ENCODE measurements at regions not wholly inside any gene's neighbourhood (a gene's known extent, or its start where the extent isn't known, plus 50 kb on each side); places are given as distances from the start of the nearest gene placed in this dataset.

GRCh38 chr5:96035796-96036195 lies 74.1 kb upstream of the ELL2 start:
- no peak for DNase-seq (ENCODE audit: extremely low spot score)
- WGBS, result 96% methylated on average over 3 of the region's 3 CpGs
- Histone ChIP-seq H3K27ac (ENCODE audit: low read depth) (no peak overlapping the region), H3K4me1 (ENCODE audit: insufficient read depth) (no peaks in the 10 kb centered on the region), H3K4me3 (ENCODE audit: low read depth, low read length) (no peak overlapping the region), H3K36me3 (ENCODE audit: insufficient read depth) (no peaks in the 10 kb centered on the region)

GRCh38 chr5:96033116-96033515 lies 71.5 kb upstream of the ELL2 start:
- Histone ChIP-seq H3K36me3 (ENCODE audit: insufficient read depth) (no peaks in the 10 kb centered on the region), H3K4me1 (ENCODE audit: insufficient read depth) (no peaks in the 10 kb centered on the region), H3K4me3 (ENCODE audit: low read depth, low read length) (no peak overlapping the region), H3K27ac (ENCODE audit: low read depth) (no peak overlapping the region)
- 72% methylated on average over 1 of the region's 1 CpG for WGBS
- no peak for DNase-seq (ENCODE audit: extremely low spot score)

GRCh38 chr5:96031811-96032261 lies 70.2 kb upstream of the ELL2 start:
- no peak overlapping the region for H3K27ac ChIP-seq (ENCODE audit: low read depth)
- no peaks in the 10 kb centered on the region for H3K36me3 ChIP-seq (ENCODE audit: insufficient read depth)
- H3K4me3 ChIP-seq (ENCODE audit: low read depth, low read length), result no peak overlapping the region
- WGBS, result 100% methylated on average over 1 of the region's 1 CpG
- no peaks in the 10 kb centered on the region for H3K4me1 ChIP-seq (ENCODE audit: insufficient read depth)
- no peak for DNase-seq (ENCODE audit: extremely low spot score)

GRCh38 chr5:96031180-96031579 lies 69.5 kb upstream of the ELL2 start:
- H3K36me3 ChIP-seq (ENCODE audit: insufficient read depth), result no peaks in the 10 kb centered on the region
- H3K4me1 ChIP-seq (ENCODE audit: insufficient read depth), result no peaks in the 10 kb centered on the region
- DNase-seq (ENCODE audit: extremely low spot score), result no peak
- 85% methylated on average over 2 of the region's 2 CpGs for WGBS
- no peak overlapping the region for H3K4me3 ChIP-seq (ENCODE audit: low read depth, low read length)
- no peak overlapping the region for H3K27ac ChIP-seq (ENCODE audit: low read depth)

GRCh38 chr5:96026406-96027041 lies 64.9 kb upstream of the ELL2 start:
- Histone ChIP-seq H3K4me3 (ENCODE audit: low read depth, low read length) (no peak overlapping the region), H3K4me1 (ENCODE audit: insufficient read depth) (no peaks in the 10 kb centered on the region), H3K27ac (ENCODE audit: low read depth) (no peak overlapping the region), H3K36me3 (ENCODE audit: insufficient read depth) (no peaks in the 10 kb centered on the region)
- 58% methylated on average over 2 of the region's 2 CpGs for WGBS
- DNase-seq (ENCODE audit: extremely low spot score), result no peak

GRCh38 chr5:96024683-96025475 lies 63.2 kb upstream of the ELL2 start:
- 84% methylated on average over 6 of the region's 6 CpGs for WGBS
- no peaks in the 10 kb centered on the region for H3K36me3 ChIP-seq (ENCODE audit: insufficient read depth)
- no peak for DNase-seq (ENCODE audit: extremely low spot score)
- no peak overlapping the region for H3K27ac ChIP-seq (ENCODE audit: low read depth)
- no peak overlapping the region for H3K4me3 ChIP-seq (ENCODE audit: low read depth, low read length)
- no peaks in the 10 kb centered on the region for H3K4me1 ChIP-seq (ENCODE audit: insufficient read depth)

GRCh38 chr5:96023518-96023917 lies 61.9 kb upstream of the ELL2 start:
- no peak for DNase-seq (ENCODE audit: extremely low spot score)
- 63% methylated on average over 2 of the region's 2 CpGs for WGBS
- Histone ChIP-seq H3K36me3 (ENCODE audit: insufficient read depth) (no peaks in the 10 kb centered on the region), H3K27ac (ENCODE audit: low read depth) (no peak overlapping the region), H3K4me3 (ENCODE audit: low read depth, low read length) (no peak overlapping the region), H3K4me1 (ENCODE audit: insufficient read depth) (no peaks in the 10 kb centered on the region)

- DNase-seq (ENCODE audit: extremely low spot score), result no peak
- Histone ChIP-seq H3K4me1 (ENCODE audit: insufficient read depth) (no peaks in the 10 kb centered on the region), H3K27ac (ENCODE audit: low read depth) (no peak overlapping the region), H3K4me3 (ENCODE audit: low read depth, low read length) (no peak overlapping the region), H3K36me3 (ENCODE audit: insufficient read depth) (no peaks in the 10 kb centered on the region)
- 95% methylated on average over 1 of the region's 1 CpG for WGBS
Measured at GRCh38 chr5:96022971-96023370, 61.3 kb upstream of the ELL2 start.

- Histone ChIP-seq H3K4me1 (ENCODE audit: insufficient read depth) (no peaks in the 10 kb centered on the region), H3K4me3 (ENCODE audit: low read depth, low read length) (no peak overlapping the region), H3K36me3 (ENCODE audit: insufficient read depth) (no peaks in the 10 kb centered on the region), H3K27ac (ENCODE audit: low read depth) (no peak overlapping the region)
- WGBS, result 28% methylated on average over 1 of the region's 1 CpG
- no peak for DNase-seq (ENCODE audit: extremely low spot score)
Measured at GRCh38 chr5:96017951-96018350, 56.3 kb upstream of the ELL2 start.

GRCh38 chr5:96016216-96016615 lies 54.6 kb upstream of the ELL2 start:
- WGBS, result 87% methylated on average over 2 of the region's 2 CpGs
- no peak for DNase-seq (ENCODE audit: extremely low spot score)
- no peak overlapping the region for H3K4me3 ChIP-seq (ENCODE audit: low read depth, low read length)
- no peak overlapping the region for H3K27ac ChIP-seq (ENCODE audit: low read depth)
- H3K4me1 ChIP-seq (ENCODE audit: insufficient read depth), result no peaks in the 10 kb centered on the region
- no peaks in the 10 kb centered on the region for H3K36me3 ChIP-seq (ENCODE audit: insufficient read depth)

- Histone ChIP-seq H3K4me1 (ENCODE audit: insufficient read depth) (no peaks in the 10 kb centered on the region), H3K27ac (ENCODE audit: low read depth) (no peak overlapping the region), H3K36me3 (ENCODE audit: insufficient read depth) (no peaks in the 10 kb centered on the region), H3K4me3 (ENCODE audit: low read depth, low read length) (no peak overlapping the region)
- DNase-seq (ENCODE audit: extremely low spot score), result no peak
- WGBS, result 96% methylated on average over 1 of the region's 1 CpG
Measured at GRCh38 chr5:96015709-96016108, 54.1 kb upstream of the ELL2 start.

- DNase-seq (ENCODE audit: extremely low spot score), result no peak
- Histone ChIP-seq H3K4me3 (ENCODE audit: low read depth, low read length) (no peak overlapping the region), H3K36me3 (ENCODE audit: insufficient read depth) (no peaks in the 10 kb centered on the region), H3K4me1 (ENCODE audit: insufficient read depth) (no peaks in the 10 kb centered on the region), H3K27ac (ENCODE audit: low read depth) (no peak overlapping the region)
- WGBS, result 94% methylated on average over 1 of the region's 1 CpG
Measured at GRCh38 chr5:96014395-96014794, 52.7 kb upstream of the ELL2 start.

GRCh38 chr5:96013254-96013653 lies 51.6 kb upstream of the ELL2 start:
- WGBS, result 99% methylated on average over 1 of the region's 1 CpG
- H3K27ac ChIP-seq (ENCODE audit: low read depth), result no peak overlapping the region

GRCh38 chr5:96012399-96012798 lies 50.7 kb upstream of the ELL2 start:
- Histone ChIP-seq H3K36me3 (ENCODE audit: insufficient read depth) (no peaks in the 10 kb centered on the region), H3K4me1 (ENCODE audit: insufficient read depth) (no peaks in the 10 kb centered on the region), H3K27ac (ENCODE audit: low read depth) (no peak overlapping the region), H3K4me3 (ENCODE audit: low read depth, low read length) (no peak overlapping the region)
- no peak for DNase-seq (ENCODE audit: extremely low spot score)

More at GRCh38 chr5:96013254-96013653, 51.6 kb upstream of the ELL2 start:
- Histone ChIP-seq H3K4me1 (ENCODE audit: insufficient read depth) (no peaks in the 10 kb centered on the region), H3K4me3 (ENCODE audit: low read depth, low read length) (no peak overlapping the region), H3K36me3 (ENCODE audit: insufficient read depth) (no peaks in the 10 kb centered on the region)
- no peak for DNase-seq (ENCODE audit: extremely low spot score)

Measured in urinary bladder (tissue), 3 donors.